ENCODE measurements at regions not wholly inside any gene's neighbourhood (a gene's known extent, or its start where the extent isn't known, plus 50 kb on each side); places are given as distances from the start of the nearest gene placed in this dataset.

- TF ChIP-seq CTCF (IDR thresholded peaks at IDR 0.05) (no peak), POLR2A (IDR thresholded peaks at IDR 0.05) (no peak), POLR2AphosphoS5 (IDR thresholded peaks at IDR 0.05) (no peak), EP300 (IDR thresholded peaks at IDR 0.05) (no peak)
Measured at GRCh38 chr2:31725444-31725843, 144.7 kb upstream of the SRD5A2 start.
